ENCODE measurements at regions not wholly inside any gene's neighbourhood (a gene's known extent, or its start where the extent isn't known, plus 50 kb on each side); places are given as distances from the start of the nearest gene placed in this dataset.
"Not testable (repeated sequence)": the region's sequence is repeated elsewhere in the genome, so short reads cannot be mapped to it uniquely, and the experiment has no call there.

GRCh38 chr4:17234678-17235077 lies 277.2 kb downstream of the QDPR start:
- Histone ChIP-seq H3K27ac (no peak overlapping the region), H3K4me3 (replicated peaks in 1 of 3) (no peak overlapping the region), H3K36me3 (no peaks in the 10 kb centered on the region), H3K27me3 (no peaks in the 10 kb centered on the region), H3K9me3 (no peaks in the 10 kb centered on the region), H3K4me1 (peaks cover 5 to 11% of the 10 kb centered on the region in 2 donors)
- intact Hi-C loops (cut with DNase I) = no loop called here
- DNase-seq = no peak
- TF ChIP-seq CTCF (IDR thresholded peaks at IDR 0.05) = no peak
- no peak for TF ChIP-seq POLR2A (IDR thresholded peaks at IDR 0.05)
- 95 to 100% methylated on average over 1 of the region's 1 CpG for WGBS, 2 donors

DNA sequence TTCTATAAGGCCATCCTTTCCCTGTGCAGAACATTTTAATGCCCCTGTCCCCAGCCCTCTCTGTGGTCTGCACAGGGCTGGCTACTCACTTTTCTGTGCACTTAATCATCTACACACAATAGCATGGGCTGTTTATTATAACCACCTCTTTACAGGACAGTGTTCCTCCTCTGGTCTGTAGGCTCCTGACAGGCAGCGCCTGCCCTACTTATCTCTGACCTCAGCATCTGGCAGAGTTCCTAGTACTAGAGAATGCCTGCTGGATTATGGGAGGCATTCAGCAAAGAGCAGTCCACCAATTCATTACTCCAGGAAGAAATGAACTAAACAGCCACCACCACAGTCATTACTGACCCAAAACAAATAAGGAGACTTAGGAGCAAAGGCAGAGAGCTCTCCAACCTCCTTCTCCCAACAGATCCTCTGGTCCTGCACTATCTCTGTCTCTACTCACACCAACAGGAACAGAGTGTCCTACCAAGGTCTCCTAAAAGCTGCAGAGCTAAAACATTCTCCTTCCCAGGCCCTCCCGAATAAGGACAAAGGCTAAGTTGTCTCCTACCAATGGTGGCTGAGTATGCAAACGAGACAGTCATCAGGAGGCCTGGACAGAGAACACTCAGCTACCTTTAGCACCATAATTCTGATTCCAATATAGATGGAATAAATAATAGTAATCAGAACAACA lies 279.2 kb downstream of the QDPR start:
- intact Hi-C loops (cut with DNase I) = no loop called here
- 65 to 66% methylated on average over 3 of the region's 3 CpGs for WGBS, 2 donors
- TF ChIP-seq POLR2A (IDR thresholded peaks at IDR 0.05) (no peak), CTCF (IDR thresholded peaks at IDR 0.05) (no peak)
- peak; percentile 34 to 54 for DNase-seq
- no peaks in the 10 kb centered on the region for H3K27me3 ChIP-seq
- H3K36me3 ChIP-seq = no peaks in the 10 kb centered on the region
- peak overlapping the region; percentile 38 to 67 (median 59) for H3K27ac ChIP-seq
- peaks cover 5 to 11% of the 10 kb centered on the region in 2 donors for H3K4me1 ChIP-seq
- no peak overlapping the region for H3K4me3 ChIP-seq (replicated peaks in 1 of 3)
- no peaks in the 10 kb centered on the region for H3K9me3 ChIP-seq

- H3K4me3 ChIP-seq (replicated peaks in 1 of 3); H3K27me3 ChIP-seq; H3K36me3 ChIP-seq; intact Hi-C loops (cut with DNase I); H3K9me3 ChIP-seq: not testable (repeated sequence)
- DNase-seq = peak; percentile 41 to 66
- peaks cover 5 to 11% of the 10 kb centered on the region in 2 donors for H3K4me1 ChIP-seq
- WGBS, 2 donors = 41 to 43% methylated on average over 9 of the region's 9 CpGs
- H3K27ac ChIP-seq = peak overlapping the region; percentile 38 to 67 (median 59)
These were observed 279.9 kb downstream of the QDPR start for GRCh38 chr4:17231880-17232475.

- no peak overlapping the region for H3K4me3 ChIP-seq (replicated peaks in 1 of 3)
- H3K4me1 ChIP-seq = peaks cover 5 to 11% of the 10 kb centered on the region in 2 donors
- no peak overlapping the region for H3K27ac ChIP-seq
- no peak for DNase-seq
- WGBS, 2 donors = 59 to 70% methylated on average over 1 of the region's 1 CpG
- intact Hi-C loops (cut with DNase I) = no loop called here
- H3K36me3 ChIP-seq = no peaks in the 10 kb centered on the region
- TF ChIP-seq CTCF (IDR thresholded peaks at IDR 0.05) (no peak), POLR2A (IDR thresholded peaks at IDR 0.05) (no peak)
- no peaks in the 10 kb centered on the region for H3K27me3 ChIP-seq
- no peaks in the 10 kb centered on the region for H3K9me3 ChIP-seq
These were observed 281.2 kb downstream of the QDPR start for GRCh38 chr4:17230727-17231126.

GRCh38 chr4:17220816-17221215 lies 291.1 kb downstream of the QDPR start:
- H3K4me3 ChIP-seq (replicated peaks in 1 of 3) = no peak overlapping the region
- DNase-seq = peak; percentile 56 to 69
- peaks cover 12 to 18% of the 10 kb centered on the region in 2 donors for H3K4me1 ChIP-seq
- H3K9me3 ChIP-seq = no peaks in the 10 kb centered on the region
- TF ChIP-seq POLR2A (IDR thresholded peaks at IDR 0.05) = no peak
- no peak for TF ChIP-seq CTCF (IDR thresholded peaks at IDR 0.05)
- intact Hi-C loops (cut with DNase I) = no loop called here
- peak overlapping the region; percentile 57 to 88 (median 70) for H3K27ac ChIP-seq
- H3K36me3 ChIP-seq = no peaks in the 10 kb centered on the region
- H3K27me3 ChIP-seq = no peaks in the 10 kb centered on the region
